Activated CD4-positive, alpha-beta T cell treated with anti-CD3 and anti-CD28 coated beads, Interleukin-2, amount 10 ng/mL, durations not matched to agents 24 days and 14 days (primary cell): ENCODE measurements at regions not wholly inside any gene's neighbourhood (a gene's known extent, or its start where the extent isn't known, plus 50 kb on each side); places are given as distances from the start of the nearest gene placed in this dataset.
"Not testable (repeated sequence)": the region's sequence is repeated elsewhere in the genome, so short reads cannot be mapped to it uniquely, and the experiment has no call there.

Source experiments
- DNase-seq: peaks from one replicate; pipeline ENCODE4 v3.0.0; 2022
- H3K27ac Mint-ChIP-seq: one replicate; pipeline ENCODE4 v1.8.0; 2022; ENCODE audit warnings: mild to moderate bottlenecking, mixed read lengths
- H3K27me3 Mint-ChIP-seq: one replicate; pipeline ENCODE4 v1.8.0; 2022; ENCODE audit warnings: mixed read lengths
- H3K36me3 Mint-ChIP-seq: one replicate; pipeline ENCODE4 v1.8.0; 2022; ENCODE audit warnings: low read depth, mild to moderate bottlenecking, mixed read lengths
- H3K4me1 Mint-ChIP-seq: one replicate; pipeline ENCODE4 v1.8.0; 2021; ENCODE audit warnings: mixed read lengths
- H3K4me3 Mint-ChIP-seq: one replicate; pipeline ENCODE4 v1.8.0; 2022; ENCODE audit warnings: mild to moderate bottlenecking, moderate library complexity, mixed read lengths
- H3K9me3 Mint-ChIP-seq: one replicate; pipeline ENCODE4 v1.8.0; 2021; ENCODE audit warnings: mixed read lengths
- intact Hi-C: fragments of 100-400 bp; cut with micrococcal nuclease; formaldehyde crosslinking; loops from one replicate; pipeline ENCODE4 v1.15.1; 2023

- no peak overlapping the region for H3K4me3 Mint-ChIP-seq
Observed at GRCh38 chr20:63145156-63145555, 70.8 kb downstream of the YTHDF1 start.

GRCh38 chr20:63142933-63143332, 73.0 kb downstream of the YTHDF1 start:
- no peak overlapping the region for H3K27ac Mint-ChIP-seq
- DNase-seq, result no peak
- peaks cover 13% of the 10 kb centered on the region for H3K27me3 Mint-ChIP-seq
- H3K9me3 Mint-ChIP-seq, result peaks cover 2% of the 10 kb centered on the region
- no peaks in the 10 kb centered on the region for H3K36me3 Mint-ChIP-seq
- no peaks in the 10 kb centered on the region for H3K4me1 Mint-ChIP-seq
- intact Hi-C loops, result no loop called here
- no peak overlapping the region for H3K4me3 Mint-ChIP-seq

More at GRCh38 chr20:63145156-63145555, 70.8 kb downstream of the YTHDF1 start:
- Mint-ChIP-seq H3K9me3 (peaks cover 9% of the 10 kb centered on the region), H3K27me3 (peaks cover 17% of the 10 kb centered on the region), H3K36me3 (no peaks in the 10 kb centered on the region), H3K4me1 (no peaks in the 10 kb centered on the region), H3K27ac (no peak overlapping the region)
- intact Hi-C loops, result no loop called here
- no peak for DNase-seq

GRCh38 chr20:63141531-63141930, 74.4 kb downstream of the YTHDF1 start:
- intact Hi-C loops, result no loop called here
- H3K27ac Mint-ChIP-seq, result no peak overlapping the region
- no peaks in the 10 kb centered on the region for H3K36me3 Mint-ChIP-seq
- H3K4me1 Mint-ChIP-seq, result no peaks in the 10 kb centered on the region
- DNase-seq, result no peak
- no peak overlapping the region for H3K4me3 Mint-ChIP-seq
- H3K9me3 Mint-ChIP-seq, result no peaks in the 10 kb centered on the region
- peaks cover 9% of the 10 kb centered on the region for H3K27me3 Mint-ChIP-seq

GRCh38 chr20:63140514-63141433, 75.2 kb downstream of the YTHDF1 start:
- Mint-ChIP-seq H3K4me3 (no peak overlapping the region), H3K9me3 (no peaks in the 10 kb centered on the region), H3K27me3 (peaks cover 9% of the 10 kb centered on the region), H3K36me3 (no peaks in the 10 kb centered on the region), H3K27ac (no peak overlapping the region), H3K4me1 (no peaks in the 10 kb centered on the region)
- no peak for DNase-seq
- intact Hi-C loops, result no loop called here

GRCh38 chr20:63139837-63140236, 76.1 kb downstream of the YTHDF1 start:
- Mint-ChIP-seq H3K36me3 (no peaks in the 10 kb centered on the region), H3K27me3 (peaks cover 2% of the 10 kb centered on the region), H3K4me1 (no peaks in the 10 kb centered on the region), H3K27ac (no peak overlapping the region), H3K9me3 (no peaks in the 10 kb centered on the region), H3K4me3 (no peak overlapping the region)
- no peak for DNase-seq
- intact Hi-C loops, result no loop called here

- no peak for DNase-seq
- intact Hi-C loops, result no loop called here
Observed at GRCh38 chr20:63139356-63139755, 76.6 kb downstream of the YTHDF1 start.

GRCh38 chr20:63138855-63139341, 77.0 kb downstream of the YTHDF1 start:
- Mint-ChIP-seq H3K27ac (no peak overlapping the region), H3K9me3 (no peaks in the 10 kb centered on the region), H3K4me1 (no peaks in the 10 kb centered on the region), H3K27me3 (no peaks in the 10 kb centered on the region), H3K4me3 (no peak overlapping the region), H3K36me3 (no peaks in the 10 kb centered on the region)
- intact Hi-C loops, result no loop called here
- no peak for DNase-seq

More at GRCh38 chr20:63139356-63139755, 76.6 kb downstream of the YTHDF1 start:
- H3K36me3 Mint-ChIP-seq, result no peaks in the 10 kb centered on the region
- H3K9me3 Mint-ChIP-seq, result no peaks in the 10 kb centered on the region
- H3K4me1 Mint-ChIP-seq, result no peaks in the 10 kb centered on the region
- no peak overlapping the region for H3K4me3 Mint-ChIP-seq
- peaks cover 2% of the 10 kb centered on the region for H3K27me3 Mint-ChIP-seq
- H3K27ac Mint-ChIP-seq, result no peak overlapping the region

- H3K27me3 Mint-ChIP-seq, result no peaks in the 10 kb centered on the region
- intact Hi-C loops, result no loop called here
Observed at GRCh38 chr20:63137851-63138415, 78.0 kb downstream of the YTHDF1 start.

GRCh38 chr20:63136296-63136695, 79.6 kb downstream of the YTHDF1 start:
- intact Hi-C loops, result no loop called here
- H3K36me3 Mint-ChIP-seq, result no peaks in the 10 kb centered on the region
- no peaks in the 10 kb centered on the region for H3K27me3 Mint-ChIP-seq
- H3K4me3 Mint-ChIP-seq, result no peak overlapping the region
- no peak for DNase-seq
- H3K27ac Mint-ChIP-seq, result no peak overlapping the region
- H3K9me3 Mint-ChIP-seq, result no peaks in the 10 kb centered on the region
- no peaks in the 10 kb centered on the region for H3K4me1 Mint-ChIP-seq

More at GRCh38 chr20:63137851-63138415, 78.0 kb downstream of the YTHDF1 start:
- Mint-ChIP-seq H3K4me3 (no peak overlapping the region), H3K4me1 (no peaks in the 10 kb centered on the region), H3K36me3 (no peaks in the 10 kb centered on the region), H3K9me3 (no peaks in the 10 kb centered on the region), H3K27ac (no peak overlapping the region)
- no peak for DNase-seq

GRCh38 chr20:63135411-63135810, 80.5 kb downstream of the YTHDF1 start:
- Mint-ChIP-seq H3K36me3 (no peaks in the 10 kb centered on the region), H3K4me3 (no peak overlapping the region), H3K27me3 (no peaks in the 10 kb centered on the region), H3K9me3 (no peaks in the 10 kb centered on the region), H3K4me1 (no peaks in the 10 kb centered on the region), H3K27ac (no peak overlapping the region)
- intact Hi-C loops, result no loop called here
- no peak for DNase-seq

GRCh38 chr20:63134711-63135361, 81.1 kb downstream of the YTHDF1 start:
- H3K27me3 Mint-ChIP-seq, DNase-seq, intact Hi-C loops, H3K4me3 Mint-ChIP-seq, H3K27ac Mint-ChIP-seq, H3K9me3 Mint-ChIP-seq, H3K36me3 Mint-ChIP-seq, H3K4me1 Mint-ChIP-seq: not testable (repeated sequence)

GRCh38 chr20:63134201-63134612, 81.7 kb downstream of the YTHDF1 start:
- Mint-ChIP-seq H3K4me3 (no peak overlapping the region), H3K36me3 (no peaks in the 10 kb centered on the region), H3K27me3 (peaks cover 2% of the 10 kb centered on the region), H3K9me3 (no peaks in the 10 kb centered on the region), H3K4me1 (no peaks in the 10 kb centered on the region), H3K27ac (no peak overlapping the region)
- intact Hi-C loops, result no loop called here
- no peak for DNase-seq

GRCh38 chr20:63133481-63134091, 82.3 kb downstream of the YTHDF1 start:
- Mint-ChIP-seq H3K4me3 (no peak overlapping the region), H3K27ac (no peak overlapping the region), H3K27me3 (peaks cover 2% of the 10 kb centered on the region), H3K9me3 (no peaks in the 10 kb centered on the region), H3K36me3 (no peaks in the 10 kb centered on the region), H3K4me1 (no peaks in the 10 kb centered on the region)
- intact Hi-C loops, result no loop called here
- no peak for DNase-seq
